Peyer's patch (tissue), 4 donors: ENCODE measurements at regions not wholly inside any gene's neighbourhood (a gene's known extent, or its start where the extent isn't known, plus 50 kb on each side); places are given as distances from the start of the nearest gene placed in this dataset.

Experiments used
- DNase-seq, 3 donors: peaks; one replicate each; pipeline ENCODE4 v3.0.0-alpha.2; 2017 to 2019
- H3K27ac ChIP-seq, 4 donors: fragments of 200-600 bp; sonication (generic); one replicate each; pipeline ENCODE4 v1.5.1; 2016 to 2019
- H3K27me3 ChIP-seq, 2 donors: fragments of 200-600 bp; sonication (generic); one replicate each; pipeline ENCODE4 v1.5.1; 2019
- H3K36me3 ChIP-seq, 3 donors: fragments of 200-600 bp; sonication (generic); one replicate each; pipeline ENCODE4 v1.5.1; 2016 to 2019
- H3K4me1 ChIP-seq, 4 donors: fragments of 200-600 bp; sonication (generic); one replicate each; pipeline ENCODE4 v1.5.1; 2016 to 2019
- H3K4me3 ChIP-seq, 4 donors: fragments of 200-600 bp; sonication (generic); 1 replicate in 3 of 4; 2 replicates in 1 of 4; pipeline ENCODE4 v1.5.1; 2016 to 2019; ENCODE audit warnings: mild to moderate bottlenecking in 1 of 4
- H3K9me3 ChIP-seq, 4 donors: fragments of 200-600 bp; sonication (generic); one replicate each; pipeline ENCODE4 v1.5.1; 2016 to 2019; ENCODE audit warnings: mild to moderate bottlenecking in 1 of 4
- POLR2A ChIP-seq, 2 donors: fragments of 450-650 bp; IDR thresholded peaks; one replicate each; pipeline ENCODE4 v1.5.1; 2017; ENCODE audit warnings: antibody characterized with exemption in 2 of 2, mild to moderate bottlenecking in 2 of 2, moderate library complexity in 2 of 2
- TF ChIP-seq, protein P1 (sequence below), 6 experiments: fragments of 450-650 bp in 4 of 6; fragments of 200-600 bp in 2 of 6; sonication (generic) in 1 of 6; IDR thresholded peaks; one replicate each; pipeline ENCODE4 v1.5.1; 2017 to 2019; ENCODE audit warnings: antibody characterized with exemption in 6 of 6, mild to moderate bottlenecking in 3 of 6, moderate library complexity in 1 of 6

DNA sequence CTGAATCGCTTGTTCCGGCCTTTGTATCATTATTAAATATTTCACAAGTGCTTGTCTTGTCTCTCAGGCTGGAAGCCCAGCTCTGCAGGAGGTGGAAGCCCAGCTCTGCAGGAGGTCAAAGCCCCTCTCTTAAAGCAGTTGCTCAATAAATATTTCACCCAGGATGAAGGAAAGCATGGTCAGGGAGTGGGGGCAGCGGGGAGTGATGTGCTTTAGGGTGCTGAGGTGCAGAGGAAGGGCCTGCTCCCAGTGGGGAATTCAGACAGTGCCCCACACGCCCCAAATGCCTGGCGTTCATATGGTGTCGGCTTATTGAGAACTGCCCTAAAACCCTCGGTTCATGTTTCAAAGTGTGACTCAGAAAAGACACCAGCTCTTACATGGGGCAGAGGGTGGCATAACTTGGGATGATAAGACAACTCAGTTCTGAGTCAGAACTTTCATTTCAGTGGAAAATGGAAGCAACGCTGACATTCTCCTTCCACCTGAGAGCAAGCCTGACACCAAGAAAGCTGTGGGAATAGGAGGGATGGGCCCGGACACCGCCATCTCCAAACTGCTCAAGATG, 114.3 kb upstream of the DAP start:
- TF ChIP-seq, protein P1, sequence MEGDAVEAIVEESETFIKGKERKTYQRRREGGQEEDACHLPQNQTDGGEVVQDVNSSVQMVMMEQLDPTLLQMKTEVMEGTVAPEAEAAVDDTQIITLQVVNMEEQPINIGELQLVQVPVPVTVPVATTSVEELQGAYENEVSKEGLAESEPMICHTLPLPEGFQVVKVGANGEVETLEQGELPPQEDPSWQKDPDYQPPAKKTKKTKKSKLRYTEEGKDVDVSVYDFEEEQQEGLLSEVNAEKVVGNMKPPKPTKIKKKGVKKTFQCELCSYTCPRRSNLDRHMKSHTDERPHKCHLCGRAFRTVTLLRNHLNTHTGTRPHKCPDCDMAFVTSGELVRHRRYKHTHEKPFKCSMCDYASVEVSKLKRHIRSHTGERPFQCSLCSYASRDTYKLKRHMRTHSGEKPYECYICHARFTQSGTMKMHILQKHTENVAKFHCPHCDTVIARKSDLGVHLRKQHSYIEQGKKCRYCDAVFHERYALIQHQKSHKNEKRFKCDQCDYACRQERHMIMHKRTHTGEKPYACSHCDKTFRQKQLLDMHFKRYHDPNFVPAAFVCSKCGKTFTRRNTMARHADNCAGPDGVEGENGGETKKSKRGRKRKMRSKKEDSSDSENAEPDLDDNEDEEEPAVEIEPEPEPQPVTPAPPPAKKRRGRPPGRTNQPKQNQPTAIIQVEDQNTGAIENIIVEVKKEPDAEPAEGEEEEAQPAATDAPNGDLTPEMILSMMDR (IDR thresholded peaks at IDR 0.05), result no peak
- no peak for TF ChIP-seq POLR2A (IDR thresholded peaks at IDR 0.05)
- Histone ChIP-seq H3K27me3 (no peaks in the 10 kb centered on the region), H3K36me3 (no peaks in the 10 kb centered on the region), H3K9me3 (no peaks in the 10 kb centered on the region), H3K27ac (no peak overlapping the region), H3K4me1 (no peaks in the 10 kb centered on the region), H3K4me3 (no peak overlapping the region)
- no peak for DNase-seq

DNA sequence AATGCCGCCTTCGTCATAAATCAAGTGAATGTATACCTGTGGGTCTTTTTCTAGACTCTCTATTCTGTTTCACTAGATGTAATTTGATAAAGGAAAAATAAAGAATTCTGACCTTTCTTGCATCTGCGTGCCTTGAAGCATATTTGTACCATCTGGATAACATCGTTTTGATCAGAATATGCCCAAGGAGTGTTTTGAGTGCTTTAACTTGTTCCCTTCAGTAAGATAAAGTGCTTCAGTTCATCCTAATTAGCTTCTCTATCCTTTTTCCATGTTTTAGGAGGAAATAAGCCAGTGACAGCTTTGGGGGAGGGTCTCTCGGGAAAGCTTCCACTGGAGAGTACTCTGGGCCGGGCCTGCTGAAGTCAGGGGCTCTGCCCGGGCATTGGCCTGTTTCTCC, 113.5 kb upstream of the DAP start:
- no peak for DNase-seq
- TF ChIP-seq, protein P1 (IDR thresholded peaks at IDR 0.05), result no peak
- no peak for TF ChIP-seq POLR2A (IDR thresholded peaks at IDR 0.05)
- no peaks in the 10 kb centered on the region for H3K4me1 ChIP-seq
- H3K9me3 ChIP-seq, result no peaks in the 10 kb centered on the region
- H3K4me3 ChIP-seq, result no peak overlapping the region
- no peak overlapping the region for H3K27ac ChIP-seq
- H3K27me3 ChIP-seq, result no peaks in the 10 kb centered on the region
- no peaks in the 10 kb centered on the region for H3K36me3 ChIP-seq

DNA sequence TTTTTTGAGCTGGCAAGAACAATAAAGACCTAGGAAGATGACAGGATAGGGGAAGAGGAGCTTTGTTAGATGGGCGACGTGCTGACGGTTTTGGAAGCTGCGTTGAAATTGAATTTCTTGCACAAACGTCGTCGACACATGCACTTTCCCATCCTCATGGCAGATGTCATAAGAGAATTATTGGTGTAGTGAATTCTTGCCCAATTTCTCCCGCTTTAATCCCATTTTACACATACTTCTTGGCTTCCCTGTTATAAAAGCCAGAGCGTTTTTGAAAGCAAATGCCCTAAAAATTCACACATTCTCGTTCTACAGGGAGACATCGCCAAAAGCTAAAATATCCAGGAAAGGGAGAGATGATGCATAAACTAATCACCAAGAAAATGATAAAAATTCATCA, 109.8 kb upstream of the DAP start:
- Histone ChIP-seq H3K9me3 (no peaks in the 10 kb centered on the region), H3K4me3 (no peak overlapping the region), H3K4me1 (no peaks in the 10 kb centered on the region), H3K27ac (no peak overlapping the region), H3K36me3 (no peaks in the 10 kb centered on the region), H3K27me3 (no peaks in the 10 kb centered on the region)
- no peak for DNase-seq
- TF ChIP-seq POLR2A (IDR thresholded peaks at IDR 0.05), result no peak
- TF ChIP-seq, protein P1 (IDR thresholded peaks at IDR 0.05), result no peak

DNA sequence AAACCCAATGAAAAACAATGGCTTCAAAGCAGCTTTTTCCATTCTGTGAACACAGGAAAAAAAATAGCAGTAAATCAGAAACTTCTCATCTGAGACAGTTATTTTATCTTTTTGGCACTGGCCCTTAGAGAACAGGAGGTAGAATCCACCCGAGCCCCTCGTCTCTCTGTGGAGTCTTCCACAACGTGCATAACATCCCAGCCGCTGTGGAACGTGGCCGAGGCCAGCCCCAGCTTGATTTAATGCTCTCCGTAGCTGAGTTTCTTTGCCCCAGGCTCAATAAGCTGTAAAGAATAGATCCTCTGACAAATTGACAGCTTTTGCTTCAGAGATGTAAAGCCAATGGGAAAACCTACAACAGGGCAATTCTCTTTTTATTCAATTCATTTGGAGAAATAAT, 107.9 kb upstream of the DAP start:
- no peak for TF ChIP-seq POLR2A (IDR thresholded peaks at IDR 0.05)
- TF ChIP-seq, protein P1 (IDR thresholded peaks at IDR 0.05), result no peak
- no peak overlapping the region for H3K27ac ChIP-seq
- H3K27me3 ChIP-seq, result no peaks in the 10 kb centered on the region
- H3K9me3 ChIP-seq, result no peaks in the 10 kb centered on the region
- no peak overlapping the region for H3K4me3 ChIP-seq
- no peaks in the 10 kb centered on the region for H3K36me3 ChIP-seq
- H3K4me1 ChIP-seq, result no peaks in the 10 kb centered on the region
- DNase-seq, result no peak

DNA sequence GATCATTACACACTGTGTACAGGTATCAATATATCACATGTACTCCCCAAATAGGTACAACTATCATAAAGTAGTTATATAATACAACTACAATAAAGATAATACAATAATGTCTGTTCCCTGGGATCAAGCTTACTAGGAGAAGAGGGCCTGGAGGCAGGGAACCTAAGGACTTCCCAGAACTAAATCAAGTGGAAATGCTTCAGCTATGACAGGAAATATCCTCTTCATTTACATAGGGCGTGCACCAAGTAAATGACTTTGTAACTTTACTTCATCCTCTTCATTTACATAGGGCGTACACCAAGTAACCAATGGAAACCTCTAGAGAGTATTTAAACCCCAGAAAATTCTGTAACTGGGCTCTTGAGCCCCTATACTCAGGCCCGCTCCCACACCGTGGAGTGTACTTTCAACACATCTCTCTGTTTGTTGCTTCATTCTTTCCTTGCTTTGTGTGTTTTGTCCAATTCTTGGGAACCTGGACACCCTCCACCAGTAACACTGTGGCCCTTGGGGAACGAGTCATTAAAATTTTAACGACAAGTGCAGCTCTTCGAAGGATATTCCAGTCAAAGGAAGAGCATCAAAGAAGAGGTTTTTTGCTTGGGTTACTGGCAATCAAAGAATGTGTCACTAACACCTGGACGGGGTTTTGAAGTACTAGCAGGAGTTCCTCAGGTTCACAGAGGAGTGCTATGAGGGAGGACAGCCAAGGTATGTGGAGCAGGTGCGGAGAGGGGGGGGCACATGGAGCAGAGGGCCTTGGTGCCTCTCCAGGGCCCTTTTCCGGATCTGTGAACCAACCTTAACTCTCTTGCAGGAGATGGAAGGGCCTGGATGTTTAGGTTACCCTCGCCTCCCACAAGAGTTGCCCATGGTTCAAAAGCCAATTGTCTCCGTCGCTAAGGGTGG, 106.6 kb upstream of the DAP start:
- TF ChIP-seq, protein P1 (IDR thresholded peaks at IDR 0.05), result no peak
- TF ChIP-seq POLR2A (IDR thresholded peaks at IDR 0.05), result no peak

More for the DNA sequence above, 106.6 kb upstream of the DAP start:
- no peak overlapping the region for H3K4me3 ChIP-seq
- no peaks in the 10 kb centered on the region for H3K9me3 ChIP-seq
- no peak overlapping the region for H3K27ac ChIP-seq
- no peaks in the 10 kb centered on the region for H3K36me3 ChIP-seq
- no peaks in the 10 kb centered on the region for H3K27me3 ChIP-seq
- H3K4me1 ChIP-seq, result no peaks in the 10 kb centered on the region
- DNase-seq, result no peak
